Nephron (organoid): ENCODE measurements at regions not wholly inside any gene's neighbourhood (a gene's known extent, or its start where the extent isn't known, plus 50 kb on each side); places are given as distances from the start of the nearest gene placed in this dataset.

Source experiments
- H3K27ac Mint-ChIP-seq, 3 experiments: 2 replicates each; pipeline ENCODE4 v1.8.0; 2020; ENCODE audit warnings: mixed read lengths in 3 of 3, mild to moderate bottlenecking in 2 of 3, moderate library complexity in 1 of 3
- H3K27me3 Mint-ChIP-seq: 2 replicates; pipeline ENCODE4 v1.8.0; 2021; ENCODE audit warnings: low read depth, mild to moderate bottlenecking, moderate library complexity, mixed read lengths
- H3K36me3 Mint-ChIP-seq: 2 replicates; pipeline ENCODE4 v1.8.0; 2020; ENCODE audit warnings: low read depth, mixed read lengths
- H3K4me1 Mint-ChIP-seq: 2 replicates; pipeline ENCODE4 v1.8.0; 2020; ENCODE audit warnings: mixed read lengths
- H3K4me3 Mint-ChIP-seq, 3 experiments: 2 replicates each; pipeline ENCODE4 v1.8.0; 2020; ENCODE audit warnings: mild to moderate bottlenecking in 3 of 3, mixed read lengths in 3 of 3, moderate library complexity in 2 of 3
- H3K9me3 Mint-ChIP-seq: 2 replicates; pipeline ENCODE4 v1.8.0; 2020; ENCODE audit warnings: mixed read lengths
- CTCF ChIP-seq, 3 experiments: fragments of 200-600 bp; sonication (generic); IDR thresholded peaks; one replicate each; pipeline ENCODE4 v1.5.0; 2021; ENCODE audit warnings: antibody characterized with exemption in 3 of 3; ENCODE audit not compliant: unreplicated experiment in 3 of 3

- Mint-ChIP-seq H3K27me3 (peaks cover 27% of the 10 kb centered on the region), H3K4me3 (no peak overlapping the region), H3K9me3 (no peaks in the 10 kb centered on the region), H3K27ac (no peak overlapping the region), H3K4me1 (no peaks in the 10 kb centered on the region), H3K36me3 (no peaks in the 10 kb centered on the region)
- TF ChIP-seq CTCF (IDR thresholded peaks at IDR 0.05; ENCODE audit: unreplicated experiment in 3 of 3): no peak
Measured at GRCh38 chr18:47719096-47719780, 211.2 kb downstream of the SMAD2 start.

- Mint-ChIP-seq H3K27ac (no peak overlapping the region), H3K4me1 (no peaks in the 10 kb centered on the region), H3K36me3 (no peaks in the 10 kb centered on the region), H3K4me3 (no peak overlapping the region), H3K9me3 (no peaks in the 10 kb centered on the region), H3K27me3 (peaks cover 27% of the 10 kb centered on the region)
- no peak for TF ChIP-seq CTCF (IDR thresholded peaks at IDR 0.05; ENCODE audit: unreplicated experiment in 3 of 3)
Measured at GRCh38 chr18:47718646-47719045, 211.8 kb downstream of the SMAD2 start.

GRCh38 chr18:47717257-47717656 is 213.2 kb downstream of the SMAD2 start:
- Mint-ChIP-seq H3K9me3 (no peaks in the 10 kb centered on the region), H3K27me3 (peaks cover 31% of the 10 kb centered on the region), H3K27ac (no peak overlapping the region), H3K4me1 (no peaks in the 10 kb centered on the region), H3K36me3 (no peaks in the 10 kb centered on the region), H3K4me3 (no peak overlapping the region)
- no peak for TF ChIP-seq CTCF (IDR thresholded peaks at IDR 0.05; ENCODE audit: unreplicated experiment in 3 of 3)

- no peak overlapping the region for H3K4me3 Mint-ChIP-seq
- H3K27ac Mint-ChIP-seq: no peak overlapping the region
- TF ChIP-seq CTCF (IDR thresholded peaks at IDR 0.05; ENCODE audit: unreplicated experiment in 3 of 3): no peak
- no peaks in the 10 kb centered on the region for H3K9me3 Mint-ChIP-seq
- peaks cover 29% of the 10 kb centered on the region for H3K27me3 Mint-ChIP-seq
- no peaks in the 10 kb centered on the region for H3K36me3 Mint-ChIP-seq
- H3K4me1 Mint-ChIP-seq: no peaks in the 10 kb centered on the region
Measured at GRCh38 chr18:47716632-47717185, 213.8 kb downstream of the SMAD2 start.

- Mint-ChIP-seq H3K9me3 (no peaks in the 10 kb centered on the region), H3K4me3 (no peak overlapping the region), H3K36me3 (no peaks in the 10 kb centered on the region), H3K27ac (no peak overlapping the region), H3K4me1 (no peaks in the 10 kb centered on the region), H3K27me3 (peaks cover 33% of the 10 kb centered on the region)
- no peak for TF ChIP-seq CTCF (IDR thresholded peaks at IDR 0.05; ENCODE audit: unreplicated experiment in 3 of 3)
Measured at GRCh38 chr18:47710451-47710850, 220.0 kb downstream of the SMAD2 start.

GRCh38 chr18:47709556-47709955 is 220.9 kb downstream of the SMAD2 start:
- Mint-ChIP-seq H3K9me3 (no peaks in the 10 kb centered on the region), H3K36me3 (no peaks in the 10 kb centered on the region), H3K27ac (no peak overlapping the region), H3K27me3 (peaks cover 30% of the 10 kb centered on the region), H3K4me1 (no peaks in the 10 kb centered on the region), H3K4me3 (no peak overlapping the region)
- no peak for TF ChIP-seq CTCF (IDR thresholded peaks at IDR 0.05; ENCODE audit: unreplicated experiment in 3 of 3)
